NCI-H524 treated with DMSO at 0.1 percent for 48 hours (cell line): ENCODE measurements at regions not wholly inside any gene's neighbourhood (a gene's known extent, or its start where the extent isn't known, plus 50 kb on each side); places are given as distances from the start of the nearest gene placed in this dataset.

Experiments used
- DNase-seq: peaks from one replicate; lab custom pipeline; 2025; lab: John Stamatoyannopoulos, UW

DNA sequence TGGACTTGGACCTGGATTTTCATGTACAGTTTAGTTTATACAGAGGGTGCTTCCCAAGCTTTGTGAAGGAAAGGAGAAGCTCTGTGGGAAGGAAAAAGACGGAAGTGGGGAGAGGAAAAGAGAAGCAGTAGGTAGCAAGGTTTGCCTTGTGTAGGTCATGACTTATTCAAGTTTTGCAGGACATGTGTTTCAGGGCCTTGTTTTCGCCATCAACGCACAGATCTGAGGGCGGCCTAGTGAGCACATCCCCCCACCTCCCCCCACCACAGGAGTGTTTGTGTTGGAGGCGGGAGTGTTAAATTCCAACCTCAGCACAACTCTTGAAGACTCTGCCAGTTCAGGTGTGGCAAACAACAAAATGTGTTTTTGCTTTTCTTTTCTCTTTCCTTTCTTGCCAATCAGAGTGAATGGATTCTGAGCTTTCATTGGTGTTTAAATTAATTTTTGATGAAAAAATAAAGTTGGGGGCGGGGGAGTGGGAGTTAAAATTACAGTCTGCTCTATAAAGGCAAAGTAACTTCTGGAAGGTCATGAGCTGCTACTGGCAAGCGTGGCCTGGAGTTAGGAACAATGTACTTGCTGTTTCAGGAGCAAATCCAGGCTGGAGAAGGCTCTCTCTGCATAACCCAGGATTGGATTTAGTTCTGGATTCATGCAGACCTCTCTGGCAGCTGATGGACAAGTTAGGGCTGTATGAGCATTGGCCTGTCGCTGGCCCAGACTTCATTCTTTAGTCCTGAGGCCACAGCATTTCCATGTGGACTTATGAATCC lies 338.5 kb downstream of the CD83 start:
- DNase-seq: no peak

DNA sequence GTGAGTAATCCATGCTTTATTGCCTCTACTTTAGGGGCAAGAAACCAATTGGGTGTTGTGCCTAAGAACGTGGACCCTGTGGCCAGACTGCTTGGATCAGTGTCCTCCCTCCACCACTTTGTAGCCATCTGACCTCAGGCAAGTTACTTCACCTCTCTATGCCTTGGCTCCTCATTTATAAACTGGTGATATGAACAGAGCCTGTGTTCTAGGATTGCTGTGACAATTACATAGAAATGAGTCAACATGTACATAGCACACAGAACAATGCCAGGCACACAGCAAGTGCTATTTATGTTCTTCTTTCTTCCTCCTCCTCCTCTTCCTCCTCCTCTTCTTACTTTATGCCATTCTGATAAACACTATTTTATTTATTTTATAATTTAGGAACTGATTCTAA lies 339.4 kb downstream of the CD83 start:
- DNase-seq: no peak

DNA sequence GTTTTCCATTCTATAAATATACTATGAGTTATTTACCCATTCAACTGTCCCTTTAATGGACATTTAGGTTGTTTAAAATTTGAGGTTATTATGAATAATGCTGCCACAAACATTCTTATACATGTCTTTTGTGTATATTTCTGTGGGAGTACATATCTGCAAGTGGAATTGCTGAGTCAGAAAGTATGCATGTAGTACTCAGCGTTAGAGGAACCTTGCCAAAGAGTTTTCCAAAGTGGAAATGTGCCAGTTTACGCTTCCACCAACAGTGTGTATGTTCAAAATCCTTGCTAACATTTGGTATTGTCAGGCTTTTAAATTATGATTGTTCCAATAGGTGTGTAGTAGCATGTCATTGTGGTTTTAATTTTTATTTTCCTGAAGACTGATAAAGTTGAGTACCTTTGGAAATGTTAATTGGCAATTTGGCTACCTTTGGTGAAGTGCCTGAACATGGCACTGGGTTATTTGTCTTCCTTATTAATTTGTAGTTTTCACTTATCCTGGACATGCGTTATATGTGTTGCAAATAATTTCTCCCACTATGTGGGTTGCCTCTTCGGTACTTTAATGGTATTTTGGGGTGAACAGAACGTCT lies 341.2 kb downstream of the CD83 start:
- no peak for DNase-seq

DNA sequence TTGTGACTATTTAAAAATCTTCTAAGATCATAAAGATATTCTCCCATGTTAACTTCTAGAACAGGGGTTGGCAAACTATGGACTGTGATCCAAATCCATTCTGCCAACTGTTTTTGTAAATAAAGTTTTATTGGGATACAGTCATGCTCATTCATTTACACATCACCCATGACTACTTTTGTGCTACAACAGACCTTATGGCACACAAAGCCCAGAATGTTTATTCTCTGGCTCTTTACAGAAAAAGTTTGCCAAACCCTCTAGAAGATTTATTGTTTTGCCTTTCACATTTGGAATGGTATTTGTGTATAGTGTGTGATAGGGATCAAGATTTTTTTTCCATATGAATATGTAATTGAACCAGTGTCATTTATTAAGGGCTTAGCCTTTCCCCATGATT lies 341.7 kb downstream of the CD83 start:
- no peak for DNase-seq

DNA sequence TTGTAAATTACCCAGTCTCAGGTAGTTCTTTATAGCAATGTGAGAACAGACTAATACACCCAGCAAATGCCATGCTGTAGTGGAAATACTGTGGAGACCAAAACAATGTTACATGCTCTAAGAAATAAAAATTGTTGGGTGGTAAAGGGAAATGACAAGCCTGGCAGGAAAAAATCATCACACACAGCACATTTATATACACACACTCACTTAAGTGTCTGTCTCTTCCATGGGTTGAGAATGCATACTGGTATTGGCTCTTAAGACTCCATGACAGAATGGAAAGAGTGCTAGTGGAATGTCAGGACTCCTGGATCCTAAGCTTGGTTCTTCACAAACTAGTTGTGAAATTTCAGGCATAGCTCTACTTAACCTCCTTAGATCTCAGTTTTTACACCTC lies 343.0 kb downstream of the CD83 start:
- DNase-seq: no peak

DNA sequence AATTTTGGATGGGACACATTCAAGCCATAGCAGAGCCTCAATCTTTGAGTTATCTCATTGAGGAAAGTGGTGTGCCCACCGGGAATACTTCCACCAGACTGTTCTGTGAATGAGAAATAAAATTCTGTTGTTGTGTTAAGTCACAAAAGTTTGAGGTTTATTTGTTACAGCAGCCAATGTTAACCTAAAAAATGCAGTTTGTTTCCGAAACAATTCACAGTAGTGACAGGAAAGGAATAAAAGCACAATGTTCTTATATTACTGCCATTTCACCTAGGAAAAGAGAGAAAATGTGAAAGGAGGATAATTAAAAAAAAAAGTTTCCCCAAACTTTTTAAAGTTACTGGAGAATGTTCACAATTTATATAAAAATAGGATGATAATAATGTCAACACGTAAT lies 344.6 kb downstream of the CD83 start:
- no peak for DNase-seq

DNA sequence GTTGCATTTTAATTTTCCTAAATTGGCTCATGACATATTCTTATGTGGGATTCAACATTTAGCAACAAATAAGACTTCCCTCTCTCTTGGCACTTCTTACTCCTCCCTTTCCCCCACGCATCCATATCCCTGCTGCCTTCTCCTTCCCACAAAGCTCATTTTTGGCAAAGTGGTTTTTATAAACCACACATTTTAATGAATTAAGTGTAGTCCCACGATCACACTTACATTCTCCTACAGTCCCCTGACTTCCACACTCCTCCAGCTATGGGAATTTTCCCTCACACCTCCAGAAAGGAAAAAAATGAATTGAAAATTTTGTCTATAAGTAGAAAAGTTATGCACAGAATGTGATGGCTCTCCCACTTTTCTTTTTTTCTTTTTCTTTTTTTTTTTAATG lies 345.0 kb downstream of the CD83 start:
- DNase-seq: no peak

DNA sequence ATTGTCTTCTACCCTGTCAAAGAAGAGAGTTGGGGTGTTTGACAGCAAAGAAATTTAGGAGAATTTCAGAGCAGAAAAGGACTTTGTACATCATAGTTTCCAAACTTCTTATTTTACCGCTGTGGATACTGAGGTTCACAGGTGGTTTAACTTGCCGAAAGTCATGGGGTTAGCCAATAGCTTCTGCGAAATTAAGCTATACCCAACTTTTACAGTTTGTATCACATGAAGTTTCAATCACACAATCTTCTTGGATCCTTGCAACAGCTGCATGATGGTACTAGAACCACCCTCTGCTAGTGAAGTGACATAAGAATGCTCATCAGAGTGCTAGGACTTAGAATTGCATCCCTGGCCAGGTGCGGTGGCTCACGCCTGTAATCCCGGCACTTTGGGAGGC lies 345.5 kb downstream of the CD83 start:
- DNase-seq: no peak

DNA sequence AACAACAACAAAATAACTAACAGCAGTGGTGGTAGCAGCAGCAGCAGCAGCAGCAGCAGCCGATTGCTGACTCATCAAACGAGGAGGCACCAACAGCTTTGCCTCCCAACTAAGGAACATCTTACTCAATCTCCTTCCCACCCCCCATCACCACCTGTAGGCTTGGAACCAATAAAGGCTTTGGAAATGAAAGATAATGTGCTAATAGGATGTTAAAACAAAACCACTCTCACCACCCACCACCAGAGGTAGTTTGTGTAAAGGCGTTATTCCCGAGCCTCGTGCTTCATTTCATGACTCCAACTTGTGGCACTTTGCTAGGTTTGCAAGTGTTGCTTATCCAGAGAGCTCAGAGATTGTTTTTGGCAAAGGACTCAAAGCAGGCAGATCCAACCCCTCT lies 346.5 kb downstream of the CD83 start:
- no peak for DNase-seq

DNA sequence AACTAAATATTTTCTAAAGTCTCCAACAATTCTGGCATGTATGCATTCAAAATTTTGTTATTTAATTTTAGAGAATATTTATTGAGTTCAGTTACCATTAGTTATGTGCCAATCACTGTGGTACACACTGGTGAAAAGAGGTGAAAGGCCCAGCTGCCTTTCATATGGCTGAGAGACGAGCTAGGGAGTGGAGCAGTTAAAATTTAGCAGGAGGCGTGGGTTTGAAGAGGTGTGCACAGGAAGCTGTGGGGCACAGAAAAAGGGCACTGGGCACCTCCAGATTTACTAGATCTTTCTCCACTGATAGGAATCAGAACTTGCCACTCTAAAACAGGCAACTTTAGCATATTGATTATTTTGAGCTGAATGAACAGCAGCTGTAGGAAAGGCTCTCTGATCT lies 347.1 kb downstream of the CD83 start:
- DNase-seq: no peak

DNA sequence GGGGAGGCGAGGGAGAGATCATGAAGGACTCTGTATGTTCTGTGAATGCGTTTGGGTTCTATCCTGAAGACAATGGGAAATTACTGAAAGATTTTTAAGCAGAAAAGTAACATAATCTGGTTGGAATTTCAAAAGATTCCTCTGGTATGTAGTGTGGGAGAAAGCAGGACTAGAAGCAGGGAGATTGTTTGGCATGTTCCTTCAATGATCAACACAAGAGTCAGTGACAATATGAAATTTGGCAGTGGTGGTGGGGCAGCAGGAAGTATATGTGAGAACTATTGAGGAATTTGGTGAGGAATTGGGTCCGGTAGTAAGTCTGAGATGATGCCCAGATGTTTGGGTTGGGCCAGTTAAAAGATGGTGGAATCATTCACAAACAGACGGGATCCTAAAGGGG lies 348.7 kb downstream of the CD83 start:
- no peak for DNase-seq

DNA sequence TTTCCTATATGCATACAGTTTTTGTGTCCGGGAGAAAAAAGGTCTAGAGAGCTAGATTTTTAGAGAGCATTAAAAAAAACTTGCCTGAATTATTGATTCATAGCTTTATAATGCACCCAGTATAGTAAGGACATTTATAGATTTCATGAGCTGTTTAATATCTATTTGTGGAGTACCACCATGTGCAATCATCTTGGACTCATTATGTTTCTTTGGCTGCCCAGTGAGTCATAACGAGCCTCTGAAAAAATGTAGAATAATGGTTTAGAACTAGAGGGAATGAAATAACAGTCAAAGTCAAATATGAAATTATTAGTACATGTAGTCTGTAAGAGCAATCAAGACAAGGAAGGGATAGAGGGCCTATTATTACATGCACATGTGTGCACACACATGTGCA lies 350.0 kb downstream of the CD83 start:
- no peak for DNase-seq

DNA sequence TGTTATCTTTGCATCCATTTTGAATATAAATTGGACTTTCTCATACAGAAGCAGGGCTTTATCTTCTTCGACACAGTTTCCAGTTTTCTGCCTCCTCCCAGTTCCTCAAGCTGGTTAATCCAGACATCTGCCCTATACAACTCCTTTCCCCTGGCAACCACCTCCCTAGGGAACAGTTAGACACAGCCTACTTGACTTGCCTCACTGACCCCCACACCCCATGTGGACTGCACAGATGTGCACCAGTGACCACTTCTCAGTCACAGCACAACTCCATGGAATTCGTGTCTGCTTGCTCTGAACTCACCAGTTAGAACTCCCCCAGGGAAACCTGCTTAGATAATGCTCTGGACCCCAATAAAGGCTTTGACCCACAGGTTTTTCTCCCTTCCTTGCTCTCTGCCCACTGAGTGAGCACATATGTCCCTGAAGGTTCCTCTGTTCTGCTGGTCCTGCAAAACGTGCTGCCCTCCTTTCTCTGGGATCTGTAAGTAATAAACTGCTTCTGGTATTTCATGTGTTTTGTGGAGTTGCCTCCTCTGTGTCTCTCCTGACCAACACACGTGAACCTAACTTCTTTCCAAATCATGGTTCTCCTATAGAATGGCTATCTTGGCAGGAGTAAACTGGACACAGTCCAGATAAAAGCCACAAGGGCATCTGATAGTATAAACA lies 351.2 kb downstream of the CD83 start:
- no peak for DNase-seq

DNA sequence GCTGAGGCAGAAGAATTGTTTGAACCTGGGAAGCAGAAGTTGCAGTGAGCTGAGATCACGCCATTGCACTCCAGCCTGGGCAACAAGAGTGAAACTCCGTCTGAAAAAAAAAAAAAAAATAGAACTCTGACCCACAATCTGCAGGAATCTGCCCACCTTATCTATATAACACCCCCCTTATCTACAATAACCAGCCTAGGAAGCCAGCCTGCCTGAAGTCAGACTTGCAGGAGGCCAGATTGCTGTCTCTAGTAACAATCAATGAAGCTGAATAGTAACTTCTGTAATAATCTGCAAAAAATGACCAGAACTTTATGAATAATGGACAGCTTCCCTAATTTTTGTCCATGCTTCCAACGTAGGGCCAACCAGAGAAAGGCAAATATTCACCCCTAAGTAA lies 352.5 kb downstream of the CD83 start:
- DNase-seq: no peak

DNA sequence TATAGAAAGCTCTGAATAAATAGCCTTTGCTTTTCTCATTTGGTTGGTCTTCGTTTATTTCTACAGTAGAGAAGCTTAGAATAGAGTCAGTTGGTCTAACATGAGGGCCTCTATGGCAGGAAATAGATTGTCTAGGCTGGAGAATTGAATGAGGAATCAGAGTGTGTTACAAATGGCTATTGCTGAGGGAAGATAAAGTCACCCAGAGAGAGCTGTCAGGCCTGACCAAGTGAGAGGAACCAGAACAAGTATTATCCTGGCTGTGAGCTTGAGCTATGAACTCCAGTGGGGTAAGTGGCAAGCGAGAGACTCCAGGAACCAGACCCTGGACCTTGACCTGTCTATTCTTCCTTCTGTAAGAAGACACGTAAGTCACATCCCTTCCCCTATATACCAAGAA lies 353.1 kb downstream of the CD83 start:
- no peak for DNase-seq

DNA sequence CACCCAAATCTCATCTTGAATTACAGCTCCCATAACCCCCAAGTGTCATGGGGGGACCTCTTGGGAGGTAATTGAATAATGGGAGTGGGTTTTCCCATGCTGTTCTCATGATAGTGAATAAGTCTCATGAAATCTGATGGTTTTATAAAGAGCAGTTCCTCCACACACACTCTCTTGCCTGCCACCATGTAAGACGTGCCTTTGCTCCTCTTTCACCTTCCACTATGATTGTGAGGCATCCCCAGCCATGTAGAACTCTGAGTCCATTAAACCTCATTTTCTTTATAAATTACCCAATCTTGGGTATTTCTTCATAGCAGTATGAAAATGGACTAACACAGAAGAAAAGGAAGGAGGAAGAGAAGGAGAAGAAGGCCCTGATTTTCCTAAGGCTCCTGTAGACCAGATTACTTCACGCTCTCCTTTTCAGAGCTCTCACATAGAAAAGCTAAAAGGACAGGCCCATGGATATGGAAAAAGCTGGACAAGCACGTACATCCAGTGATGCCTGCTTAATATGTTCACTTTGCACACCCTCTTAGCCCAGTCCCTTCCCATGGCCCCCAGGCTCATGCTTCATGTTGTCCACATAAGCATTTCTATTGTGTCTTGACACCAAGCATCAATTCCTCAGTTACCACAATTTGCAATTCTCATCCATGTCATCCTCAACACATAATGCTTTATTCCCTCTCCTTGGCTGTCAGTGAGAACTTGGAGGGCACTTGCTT lies 354.8 kb downstream of the CD83 start:
- DNase-seq: no peak

DNA sequence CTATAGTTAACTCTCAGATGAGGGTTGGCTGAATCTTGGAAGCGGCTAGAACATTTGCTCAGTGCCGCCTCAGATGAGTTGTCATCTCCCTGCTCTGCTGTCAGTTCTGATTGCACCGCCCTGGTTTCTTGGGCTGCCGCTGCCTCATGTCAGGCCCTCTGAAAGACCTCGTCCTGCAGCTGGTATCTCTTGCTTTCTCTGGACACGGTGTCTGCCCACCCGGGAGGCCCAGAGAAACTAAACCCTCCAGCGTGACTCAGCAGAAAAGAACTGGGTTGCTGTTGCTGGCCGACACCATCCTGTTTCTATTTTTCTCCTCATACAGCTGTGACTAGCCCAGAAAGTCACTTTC lies 355.4 kb downstream of the CD83 start:
- no peak for DNase-seq

DNA sequence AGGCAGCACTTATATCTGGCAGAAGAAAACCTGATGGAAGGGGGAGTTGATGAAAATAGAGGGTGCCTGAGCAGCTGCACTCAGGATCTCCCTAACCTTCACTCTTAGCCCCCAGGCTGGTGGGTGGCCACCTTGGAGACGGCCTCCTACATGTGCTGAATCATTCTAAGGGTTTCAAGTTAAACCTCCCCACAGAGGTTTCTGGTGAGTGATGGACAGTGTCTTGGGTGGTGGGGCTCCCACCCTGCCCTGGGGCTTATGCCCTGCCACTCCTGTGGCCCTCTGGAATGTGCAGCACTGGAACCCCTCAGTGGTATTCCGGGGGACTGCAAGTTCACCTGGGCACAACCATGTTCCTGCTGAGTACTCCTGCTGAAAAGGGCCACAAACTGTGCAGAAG lies 357.2 kb downstream of the CD83 start:
- DNase-seq: no peak

DNA sequence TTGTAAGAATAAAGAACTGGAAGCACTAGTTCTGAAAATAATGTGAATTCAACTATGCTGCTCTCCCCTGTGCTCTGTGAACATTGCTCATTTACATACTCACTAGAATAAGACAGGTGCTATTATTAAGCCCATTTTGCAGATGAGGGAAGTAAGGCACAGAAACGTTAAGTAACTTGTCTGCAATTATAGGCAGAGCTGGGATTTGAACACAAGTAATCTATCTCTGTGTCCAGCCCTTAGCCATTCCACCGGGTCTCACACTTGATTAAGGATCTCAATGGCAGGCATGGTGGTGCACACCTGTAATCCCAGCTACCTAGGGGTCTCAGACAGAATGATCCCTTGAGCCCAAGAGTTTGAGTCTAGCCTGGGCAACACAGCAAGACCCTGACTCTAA lies 357.7 kb downstream of the CD83 start:
- DNase-seq: no peak

DNA sequence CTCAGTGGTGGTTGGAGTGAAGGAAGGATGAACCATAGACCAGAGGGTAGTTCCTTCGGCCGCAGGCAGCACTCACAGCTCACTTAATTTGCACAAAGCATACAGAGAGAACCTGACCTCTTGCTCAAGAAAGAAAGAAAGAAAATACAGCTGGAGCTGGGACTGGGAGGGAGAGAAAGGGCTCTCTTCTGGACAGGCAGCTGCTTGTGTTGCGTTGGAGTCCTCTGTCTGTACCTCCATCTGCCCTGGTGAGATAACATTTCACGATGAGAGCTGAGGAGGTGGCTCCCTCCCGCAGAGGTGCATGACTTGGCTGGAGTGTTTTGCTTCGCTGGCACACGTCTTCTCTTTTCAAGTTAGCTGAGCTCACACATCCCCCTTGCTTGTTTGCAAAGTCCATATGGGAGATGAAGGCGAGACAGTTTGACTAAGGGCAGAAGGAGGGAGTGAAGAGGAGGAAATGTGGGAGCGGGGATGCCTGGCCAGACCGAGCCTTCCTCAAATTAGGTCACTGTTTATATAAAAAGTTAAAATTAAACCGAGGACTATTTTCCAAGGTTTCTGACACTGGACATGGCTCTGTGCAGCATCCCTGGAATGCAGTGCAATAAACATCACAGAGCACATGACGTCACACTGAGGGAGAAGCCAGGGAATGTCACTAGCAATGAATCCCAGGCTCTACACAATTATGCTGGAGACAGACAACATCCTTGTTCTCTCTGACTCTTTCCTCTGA lies 359.4 kb downstream of the CD83 start:
- peak; percentile 46 for DNase-seq

DNA sequence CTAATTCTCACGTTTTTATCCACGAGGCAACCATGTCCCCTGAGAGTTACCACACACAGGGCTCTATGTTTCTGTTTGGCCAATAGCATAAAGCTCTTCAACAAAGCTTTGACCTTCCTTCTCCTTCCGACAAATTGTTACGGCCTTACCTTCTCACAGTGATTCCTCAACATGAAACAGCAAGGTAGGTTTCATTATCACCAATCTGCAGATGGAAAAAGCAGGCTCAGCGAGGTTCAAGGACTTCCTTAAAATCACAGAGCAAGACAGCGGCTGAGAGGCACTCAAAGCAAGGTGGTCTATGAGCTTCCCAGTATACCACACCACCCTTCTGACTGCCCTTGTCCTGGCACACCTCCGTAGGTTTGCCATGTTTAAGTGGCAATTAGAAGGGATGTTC lies 360.0 kb downstream of the CD83 start:
- no peak for DNase-seq
